Aorta (tissue), 5 donors: ENCODE measurements at regions not wholly inside any gene's neighbourhood (a gene's known extent, or its start where the extent isn't known, plus 50 kb on each side); places are given as distances from the start of the nearest gene placed in this dataset.
A peak's percentile ranks its signal among the peaks of the same experiment; 100 is the strongest.

ENCODE experiments used
- ATAC-seq: fragments of 200-7000 bp; cut with Tn5 transposase; one replicate; pipeline ENCODE4 v1.9.1; 2022; ENCODE audit warnings: moderate library complexity; ENCODE audit not compliant: low FRiP score
- DNase-seq, 2 donors: peaks; one replicate each; pipeline ENCODE4 v3.0.0-alpha.2; 2020
- H3K27ac ChIP-seq, 2 donors: one replicate each; pipeline ENCODE4 v1.5.1; 2013; ENCODE audit warnings: low read length in 2 of 2, mild to moderate bottlenecking in 2 of 2, moderate library complexity in 2 of 2, control low read depth in 1 of 2, inconsistent platforms in 1 of 2, low read depth in 1 of 2
- H3K27me3 ChIP-seq, 2 donors: one replicate each; pipeline ENCODE4 v1.6.1; 2013; ENCODE audit warnings: control low read depth in 1 of 2, low read length in 1 of 2, mild to moderate bottlenecking in 1 of 2, moderate library complexity in 1 of 2; ENCODE audit not compliant: insufficient read depth in 2 of 2, control insufficient read depth in 1 of 2
- H3K36me3 ChIP-seq, 2 donors: one replicate each; pipeline ENCODE4 v1.6.1; 2013; ENCODE audit warnings: control low read depth in 1 of 2, low read length in 1 of 2, mild to moderate bottlenecking in 1 of 2; ENCODE audit not compliant: insufficient read depth in 2 of 2, control insufficient read depth in 1 of 2
- H3K4me1 ChIP-seq, 2 donors: one replicate each; pipeline ENCODE4 v1.6.1; 2013; ENCODE audit warnings: low read length in 2 of 2, control low read depth in 1 of 2, mild to moderate bottlenecking in 1 of 2, moderate library complexity in 1 of 2; ENCODE audit not compliant: insufficient read depth in 2 of 2, control insufficient read depth in 1 of 2
- H3K4me3 ChIP-seq, 2 donors: one replicate each; pipeline ENCODE4 v1.5.1; 2013; ENCODE audit warnings: low read length in 2 of 2, control low read depth in 1 of 2, mild to moderate bottlenecking in 1 of 2
- H3K9me3 ChIP-seq: one replicate; pipeline ENCODE4 v1.6.1; 2013; ENCODE audit warnings: mild to moderate bottlenecking, low read length; ENCODE audit not compliant: control insufficient read depth
- WGBS, 2 donors: extraction: QIAGEN DNeasy Blood & Tissue Kit; methylation state at CpG; one replicate each; pipeline ENCODE4 v1.1.7; 2013; 5-methylcytosine and 5-hydroxymethylcytosine counted together
- intact Hi-C, 2 donors: fragments of 100-400 bp; cut with DNase I; formaldehyde crosslinking; loops; one replicate each; pipeline versions ENCODE4 v1.14.2 to v1.15.0; 2022
- donor health status: healthy with polysubstance abuse.
- donor health status: Bipolar disorder and iron deficiency.
- donor health status: DM: no; HTN: no; CAD: no.
- donor health status: DM: no; HTN: no; CAD: no.
- donor health status: DM: yes; HTN: yes; CAD: no.

GRCh38 chr2:134110532-134110931 lies 143.3 kb upstream of the MGAT5 start:
- Histone ChIP-seq H3K4me1 (no peaks in the 10 kb centered on the region), H3K27ac (no peak overlapping the region), H3K27me3 (no peaks in the 10 kb centered on the region), H3K36me3 (no peaks in the 10 kb centered on the region), H3K9me3 (no peaks in the 10 kb centered on the region), H3K4me3 (no peak overlapping the region)
- DNase-seq (no peak), ATAC-seq (no peak)
- intact Hi-C loops = loop anchor here in 1 of 2 donors (10.0 kb wide), 1 partner anchor 226 kb away; no protein-coding TSS in a partner anchor
- WGBS, 2 donors = 88 to 93% methylated on average over 3 of the region's 3 CpGs

DNA sequence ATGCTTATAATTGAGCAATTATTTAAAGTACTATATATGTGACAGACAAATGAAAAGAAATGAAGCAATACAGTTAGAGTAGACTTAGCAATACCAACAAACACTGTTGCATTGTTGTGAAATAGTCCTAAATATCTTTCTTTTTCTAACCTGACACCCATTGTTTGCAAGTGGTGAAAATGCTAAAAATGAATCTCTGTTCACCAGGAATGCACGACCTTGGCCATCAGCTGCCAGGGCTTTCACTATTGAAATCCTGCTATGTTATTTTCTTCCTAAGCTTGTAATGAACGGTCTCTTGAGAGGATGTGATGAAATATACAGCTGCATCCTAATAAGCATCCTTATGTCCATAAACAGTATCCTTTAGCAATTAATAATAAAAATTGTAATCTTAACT lies 136.2 kb upstream of the MGAT5 start:
- Histone ChIP-seq H3K4me3 (no peak overlapping the region), H3K27me3 (no peaks in the 10 kb centered on the region), H3K36me3 (no peaks in the 10 kb centered on the region), H3K27ac (no peak overlapping the region), H3K4me1 (peaks cover 3% of the 10 kb centered on the region in 2 donors), H3K9me3 (no peaks in the 10 kb centered on the region)
- ATAC-seq = no peak
- intact Hi-C loops = loop anchor here (2.0 to 10.0 kb wide), 6 partner anchors 90 to 295 kb away; no protein-coding TSS in a partner anchor
- 31 to 32% methylated on average over 2 of the region's 2 CpGs for WGBS, 2 donors
- no peak for DNase-seq

DNA sequence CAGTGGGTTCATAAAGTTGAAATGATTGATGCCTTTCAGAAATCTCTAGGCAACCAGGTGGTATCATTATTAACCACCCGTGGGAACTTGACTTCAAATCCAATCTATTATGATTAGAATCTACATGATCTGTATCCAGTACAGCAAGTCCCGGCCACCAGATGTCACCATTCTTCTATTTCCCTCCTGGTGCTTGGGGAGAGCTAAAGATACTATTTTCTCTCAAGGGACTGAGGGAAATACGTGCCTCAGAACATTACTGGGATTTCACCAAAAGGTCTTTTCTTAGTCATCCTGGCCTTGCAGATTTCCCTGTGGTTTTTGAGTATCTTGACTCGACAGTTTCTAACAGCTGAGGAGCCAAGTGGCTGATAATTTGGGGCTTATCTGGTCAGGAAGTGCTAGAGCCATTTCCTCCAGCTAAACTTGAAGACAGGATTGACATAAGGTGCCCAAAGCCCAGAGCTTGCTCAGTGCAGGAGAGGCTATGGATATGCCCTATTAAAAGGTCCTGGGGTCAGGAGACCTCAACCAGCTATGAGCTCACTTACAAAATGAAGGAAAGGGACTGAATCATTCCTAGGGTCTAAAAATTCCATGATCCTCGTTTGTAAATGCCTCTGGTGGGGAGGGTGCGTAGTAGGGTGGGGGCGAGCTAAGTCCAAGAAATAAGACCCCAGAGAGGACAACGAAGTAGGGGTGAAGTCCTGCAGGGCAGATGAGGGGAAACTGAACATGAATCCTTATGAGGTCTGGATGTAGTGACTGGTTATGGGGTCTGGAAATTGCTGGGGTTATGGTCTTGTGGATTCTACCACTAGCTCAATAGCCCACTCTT lies 135.4 kb upstream of the MGAT5 start:
- Histone ChIP-seq H3K4me3 (no peak overlapping the region), H3K9me3 (no peaks in the 10 kb centered on the region), H3K4me1 (peaks cover 3% of the 10 kb centered on the region in 2 donors), H3K27ac (peak overlapping the region in 1 of 2 donors; percentile 69), H3K27me3 (no peaks in the 10 kb centered on the region), H3K36me3 (no peaks in the 10 kb centered on the region)
- DNase-seq (peak; percentile 92 to 94), ATAC-seq (peak; percentile 82)
- intact Hi-C loops = loop anchor here (2.0 to 10.0 kb wide), 6 partner anchors 89 to 294 kb away; no protein-coding TSS in a partner anchor
- 29 to 30% methylated on average over 8 of the region's 8 CpGs for WGBS, 2 donors

DNA sequence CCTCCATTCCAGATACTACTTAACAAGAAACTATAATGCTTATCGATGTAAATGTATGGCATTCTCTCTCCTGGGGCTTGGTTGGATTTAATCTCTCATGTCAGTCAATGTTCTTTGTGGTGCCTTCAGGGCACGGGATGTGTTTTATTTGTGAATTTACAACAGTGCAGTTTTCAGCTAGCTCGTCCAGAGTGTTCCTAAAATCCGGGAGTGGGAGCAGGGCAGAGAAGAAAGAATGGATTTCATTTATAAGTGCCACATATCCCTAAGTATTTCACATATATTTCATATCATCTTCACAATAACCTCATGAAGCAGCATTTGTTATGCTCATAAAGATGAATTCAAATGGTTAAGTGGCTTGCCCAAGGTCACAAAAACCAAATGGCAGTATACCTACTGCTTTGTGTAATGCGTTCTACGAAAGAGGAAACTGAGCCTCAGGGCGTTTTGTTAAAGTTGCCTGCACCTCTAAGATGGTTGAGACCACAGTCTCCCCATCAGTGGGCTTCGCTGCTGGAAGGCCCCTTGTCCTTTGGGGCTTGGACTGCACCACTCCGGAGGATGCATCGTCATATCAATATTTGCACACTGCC lies 134.7 kb upstream of the MGAT5 start:
- no peak for DNase-seq
- no peak for ATAC-seq
- H3K27me3 ChIP-seq = no peaks in the 10 kb centered on the region
- WGBS, 2 donors = 21 to 27% methylated on average over 10 of the region's 10 CpGs
- H3K36me3 ChIP-seq = no peaks in the 10 kb centered on the region
- H3K27ac ChIP-seq = peak overlapping the region in 1 of 2 donors; percentile 19
- intact Hi-C loops = loop anchor here (2.0 to 10.0 kb wide), 6 partner anchors 88 to 294 kb away; no protein-coding TSS in a partner anchor
- no peak overlapping the region for H3K4me3 ChIP-seq
- H3K4me1 ChIP-seq = peaks cover 3% of the 10 kb centered on the region in 2 donors
- H3K9me3 ChIP-seq = no peaks in the 10 kb centered on the region

DNA sequence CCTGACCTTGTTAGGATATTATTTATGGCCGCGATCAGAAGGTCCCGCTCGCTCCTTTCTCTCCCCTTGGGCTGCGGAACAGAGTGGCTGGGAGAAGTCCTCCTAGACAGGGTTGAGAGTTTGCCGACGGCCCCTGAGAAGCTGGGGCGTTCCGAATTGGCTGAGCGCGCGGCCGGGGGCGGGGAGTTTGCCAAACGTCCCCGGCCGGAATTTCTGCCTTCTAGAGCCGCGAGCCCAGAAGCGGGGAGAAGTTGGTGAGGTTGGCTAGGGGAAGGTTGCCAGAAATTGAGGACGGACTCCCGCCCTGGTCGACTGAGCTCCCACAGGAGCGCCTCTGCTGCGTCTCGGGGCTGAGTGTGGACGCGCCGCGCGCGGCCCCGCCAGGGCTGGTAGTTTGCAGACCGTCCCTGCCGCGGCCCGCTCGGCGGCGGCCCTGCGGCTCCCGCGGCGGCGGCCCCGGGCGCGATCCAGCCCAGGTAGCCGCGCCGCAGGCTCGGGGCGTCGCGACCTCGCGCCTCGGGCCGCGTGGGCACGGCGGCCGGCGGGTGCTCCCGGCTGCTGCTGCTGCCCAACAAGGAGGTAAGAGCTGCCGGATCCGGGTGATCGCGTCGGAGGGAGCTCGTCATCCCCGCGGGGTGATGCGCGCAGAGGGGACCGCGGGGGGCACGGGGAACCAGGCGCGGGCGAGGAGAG lies 134.0 kb upstream of the MGAT5 start:
- no peaks in the 10 kb centered on the region for H3K27me3 ChIP-seq
- H3K4me3 ChIP-seq = peak overlapping the region; percentile 68 to 88
- H3K36me3 ChIP-seq = no peaks in the 10 kb centered on the region
- peak overlapping the region; percentile 47 to 71 for H3K27ac ChIP-seq
- ATAC-seq (peak; percentile 92), DNase-seq (peak; percentile 95)
- H3K9me3 ChIP-seq = no peaks in the 10 kb centered on the region
- H3K4me1 ChIP-seq = peaks cover 3% of the 10 kb centered on the region in 2 donors
- intact Hi-C loops = loop anchor here (2.0 to 10.0 kb wide), 7 partner anchors 72 to 293 kb away; no protein-coding TSS in a partner anchor
- 0% methylated on average over 61 to 81 of the region's 81 CpGs for WGBS, 2 donors

GRCh38 chr2:134120406-134120732 lies 133.5 kb upstream of the MGAT5 start:
- peaks cover 3% of the 10 kb centered on the region in 2 donors for H3K4me1 ChIP-seq
- peak overlapping the region; percentile 47 to 69 for H3K27ac ChIP-seq
- no peaks in the 10 kb centered on the region for H3K27me3 ChIP-seq
- no peaks in the 10 kb centered on the region for H3K9me3 ChIP-seq
- peak overlapping the region; percentile 68 to 88 for H3K4me3 ChIP-seq
- ATAC-seq (peak; percentile 2), DNase-seq (peak; percentile 56 to 78)
- intact Hi-C loops = loop anchor here in 1 of 2 donors (5.0 kb wide), 1 partner anchor 72 kb away; no protein-coding TSS in a partner anchor
- WGBS, 2 donors = 0 to 1% methylated on average over 17 to 37 of the region's 37 CpGs
- no peaks in the 10 kb centered on the region for H3K36me3 ChIP-seq

GRCh38 chr2:134120733-134121630 lies 132.9 kb upstream of the MGAT5 start:
- H3K4me1 ChIP-seq = peaks cover 3% of the 10 kb centered on the region in 2 donors
- DNase-seq = peak; percentile 84 to 90
- H3K27ac ChIP-seq = peak overlapping the region; percentile 47 to 69
- 0 to 1% methylated on average over 67 to 84 of the region's 84 CpGs for WGBS, 2 donors
- H3K27me3 ChIP-seq = no peaks in the 10 kb centered on the region
- intact Hi-C loops = loop anchor here in 1 of 2 donors (5.0 kb wide), 1 partner anchor 71 kb away; no protein-coding TSS in a partner anchor
- no peaks in the 10 kb centered on the region for H3K36me3 ChIP-seq
- H3K4me3 ChIP-seq = peak overlapping the region; percentile 68 to 88
- H3K9me3 ChIP-seq = no peaks in the 10 kb centered on the region
- ATAC-seq = peak; percentile 71
